ENCODE measurements at regions not wholly inside any gene's neighbourhood (a gene's known extent, or its start where the extent isn't known, plus 50 kb on each side); places are given as distances from the start of the nearest gene placed in this dataset.

GRCh38 chr11:111091321-111091938 is 154.1 kb upstream of the POU2AF2 start:
- no peak for DNase-seq

- no peak for DNase-seq
Observed at GRCh38 chr11:111089759-111090158, 155.8 kb upstream of the POU2AF2 start.

GRCh38 chr11:111088847-111089355 is 156.6 kb upstream of the POU2AF2 start:
- no peak for DNase-seq

GRCh38 chr11:111086058-111086457 is 159.5 kb upstream of the POU2AF2 start:
- DNase-seq, result no peak

- no peak for DNase-seq
Observed at GRCh38 chr11:111082664-111083063, 162.9 kb upstream of the POU2AF2 start.

- DNase-seq, result no peak
Observed at GRCh38 chr11:111081021-111081511, 164.5 kb upstream of the POU2AF2 start.

- DNase-seq, result no peak
Observed at GRCh38 chr11:111077530-111078322, 167.8 kb upstream of the POU2AF2 start.

- no peak for DNase-seq
Observed at GRCh38 chr11:111069066-111069465, 176.5 kb upstream of the POU2AF2 start.

GRCh38 chr11:111067994-111068393 is 177.5 kb upstream of the POU2AF2 start:
- no peak for DNase-seq

GRCh38 chr11:111066846-111067245 is 178.7 kb upstream of the POU2AF2 start:
- DNase-seq, result no peak

- no peak for DNase-seq
Observed at GRCh38 chr11:111063726-111064517, 181.6 kb upstream of the POU2AF2 start.

GRCh38 chr11:111062420-111062819 is 183.1 kb upstream of the POU2AF2 start:
- DNase-seq, result no peak

- DNase-seq, result no peak
Observed at GRCh38 chr11:111059726-111060125, 185.8 kb upstream of the POU2AF2 start.

- no peak for DNase-seq
Observed at GRCh38 chr11:111049131-111049530, 196.4 kb upstream of the POU2AF2 start.

GRCh38 chr11:111047374-111047773 is 198.2 kb upstream of the POU2AF2 start:
- no peak for DNase-seq

- no peak for DNase-seq
Observed at GRCh38 chr11:111046291-111046690, 199.2 kb upstream of the POU2AF2 start.

- no peak for DNase-seq
Observed at GRCh38 chr11:111045874-111046273, 199.7 kb upstream of the POU2AF2 start.

GRCh38 chr11:111045407-111045803 is 200.1 kb upstream of the POU2AF2 start:
- no peak for DNase-seq

- DNase-seq, result no peak
Observed at GRCh38 chr11:111044751-111045406, 200.6 kb upstream of the POU2AF2 start.

- DNase-seq, result no peak
Observed at GRCh38 chr11:111039982-111040381, 205.5 kb upstream of the POU2AF2 start.

- DNase-seq, result no peak
Observed at GRCh38 chr11:111035746-111036145, 209.8 kb upstream of the POU2AF2 start.

- no peak for DNase-seq
Observed at GRCh38 chr11:111026241-111026640, 219.3 kb upstream of the POU2AF2 start.

- no peak for DNase-seq
Observed at GRCh38 chr11:111021131-111021530, 224.4 kb upstream of the POU2AF2 start.

Data from KG1 (cell line).